GM12878 (cell line): ENCODE measurements at regions not wholly inside any gene's neighbourhood (a gene's known extent, or its start where the extent isn't known, plus 50 kb on each side); places are given as distances from the start of the nearest gene placed in this dataset.

Source experiments
- ATAC-seq: fragments of 200-7000 bp; cut with Tn5 transposase; 3 replicates; pipeline ENCODE4 v1.9.1; 2020; ENCODE audit warnings: mild to moderate bottlenecking, moderate library complexity
- BruUV-seq: library from RNA; stranded (reverse); fragments of 400-500 nt; replicated peaks from 2 replicates; lab custom pipeline; 2021; lab: Mats Ljungman, UMichigan
- CTCF ChIA-PET: fragments of 300-600 bp; sonication (Branson Sonifier 250); formaldehyde crosslinking; extraction: SDS; loops from one replicate; lab custom pipeline; 2021; ENCODE audit warnings: inconsistent platforms; lab: Yijun Ruan, JAX
- POLR2A ChIA-PET: fragments of 350-600 bp; formaldehyde crosslinking; extraction: SDS; loops from one replicate; lab custom pipeline; 2021; ENCODE audit warnings: inconsistent platforms; lab: Charles Lee
- RAD21 ChIA-PET: fragments of 300-600 bp; sonication (Branson Sonifier 250); formaldehyde crosslinking; loops from one replicate; lab custom pipeline; 2023; ENCODE audit warnings: antibody characterized with exemption; ENCODE audit not compliant: unreplicated experiment; lab: Charles Lee
- SMC1A ChIA-PET: fragments of 300-600 bp; sonication (Branson Sonifier 250); formaldehyde crosslinking; loops from one replicate; lab custom pipeline; 2023; ENCODE audit not compliant: unreplicated experiment, uncharacterized antibody; lab: Charles Lee
- DNase-seq: peaks from one replicate; pipeline ENCODE4 v3.0.0-alpha.2; 2011; ENCODE audit warnings: low read depth, low spot score
- FAIRE-seq: peaks from 3 replicates; lab custom pipeline; 2011; peaks lifted over from hg19 to GRCh38; lab: Jason Lieb, UNC
- H2AFZ ChIP-seq: 2 replicates; pipeline ENCODE4 v1.6.0; 2011; ENCODE audit warnings: low read depth, low read length, control low read depth; ENCODE audit not compliant: control insufficient read depth
- H3K27ac ChIP-seq: 2 replicates; pipeline ENCODE4 v1.5.1; 2011; ENCODE audit warnings: control low read depth; ENCODE audit not compliant: control insufficient read depth, insufficient read depth
- H3K27me3 ChIP-seq, 2 experiments: replicated peaks in 1 of 2; 2 replicates each; pipeline versions ENCODE4 v1.6.0 to v1.6.1; 2011; ENCODE audit warnings: low read length in 1 of 2; ENCODE audit not compliant: control insufficient read depth in 2 of 2, insufficient read depth in 2 of 2
- H3K36me3 ChIP-seq, 2 experiments: 2 replicates each; pipeline ENCODE4 v1.5.1; 2011; ENCODE audit warnings: low read length in 1 of 2; ENCODE audit not compliant: control insufficient read depth in 2 of 2, insufficient read depth in 2 of 2
- H3K4me1 ChIP-seq: 2 replicates; pipeline ENCODE4 v1.6.1; 2011; ENCODE audit warnings: mild to moderate bottlenecking, low read length, moderate library complexity, mixed read lengths; ENCODE audit not compliant: control insufficient read depth, insufficient read depth
- H3K4me2 ChIP-seq: 2 replicates; pipeline ENCODE4 v1.6.0; 2011; ENCODE audit warnings: control low read depth; ENCODE audit not compliant: control insufficient read depth, insufficient read depth
- H3K4me3 ChIP-seq: fragments of 200-600 bp; sonication (generic); 2 replicates; pipeline ENCODE4 v1.5.1; 2016
- H3K79me2 ChIP-seq: 2 replicates; pipeline ENCODE4 v1.6.0; 2011; ENCODE audit warnings: low read length; ENCODE audit not compliant: control insufficient read depth, insufficient read depth
- H3K9ac ChIP-seq: 2 replicates; pipeline ENCODE4 v1.8.0; 2011; ENCODE audit warnings: low read length, control low read depth, mixed read lengths; ENCODE audit not compliant: control insufficient read depth, insufficient read depth
- H3K9me3 ChIP-seq: replicated peaks from 3 replicates; pipeline ENCODE4 v1.5.1; 2011; ENCODE audit warnings: mild to moderate bottlenecking, low read length; ENCODE audit not compliant: control insufficient read depth, insufficient read depth
- H4K20me1 ChIP-seq: 2 replicates; pipeline ENCODE4 v1.6.0; 2011; ENCODE audit not compliant: control insufficient read depth, insufficient read depth
- CBFB ChIP-seq: IDR thresholded peaks from 2 replicates; pipeline ENCODE4 v1.6.1; 2016; ENCODE audit warnings: antibody characterized with exemption, low read depth
- CHD1 ChIP-seq: IDR thresholded peaks from 2 replicates; pipeline ENCODE4 v1.6.1; 2012; ENCODE audit warnings: low read depth, low read length, improper control_type of control experiment
- HDAC2 ChIP-seq: fragments of 200-600 bp; sonication (generic); IDR thresholded peaks from 2 replicates; pipeline ENCODE4 v1.6.1; 2017
- IRF5 ChIP-seq: fragments of 450-650 bp; IDR thresholded peaks from 2 replicates; pipeline ENCODE4 v1.6.1; 2017; ENCODE audit warnings: borderline replicate concordance
- KDM1A ChIP-seq: fragments of 200-600 bp; sonication (generic); IDR thresholded peaks from 2 replicates; pipeline ENCODE4 v1.6.1; 2016; ENCODE audit warnings: borderline replicate concordance
- MYB ChIP-seq: fragments of 150-350 bp; IDR thresholded peaks from 2 replicates; pipeline ENCODE4 v1.6.1; 2014; ENCODE audit warnings: mild to moderate bottlenecking, low read depth, low read length, borderline replicate concordance
- NFYA ChIP-seq: IDR thresholded peaks from 2 replicates; pipeline ENCODE4 v1.6.1; 2011; ENCODE audit warnings: low read depth, mild to moderate bottlenecking, low read length, improper control_type of control experiment, borderline replicate concordance
- PML ChIP-seq: IDR thresholded peaks from 2 replicates; pipeline ENCODE4 v1.6.1; 2012; ENCODE audit warnings: low read length, inconsistent platforms
- RAD51 ChIP-seq: fragments of 450-650 bp; IDR thresholded peaks from 2 replicates; pipeline ENCODE4 v1.6.1; 2016; ENCODE audit warnings: moderate library complexity, mild to moderate bottlenecking, inconsistent platforms
- SP1 ChIP-seq: IDR thresholded peaks from one replicate; pipeline ENCODE4 v1.6.1; 2011; ENCODE audit warnings: low read depth, low read length
- STAT3 ChIP-seq: IDR thresholded peaks from 2 replicates; pipeline ENCODE4 v1.6.1; 2011; ENCODE audit warnings: low read depth, low read length, improper control_type of control experiment
- USF1 ChIP-seq: IDR thresholded peaks from 2 replicates; pipeline ENCODE4 v1.6.1; 2011; ENCODE audit warnings: borderline replicate concordance, low read depth, mild to moderate bottlenecking, moderate library complexity, mixed read lengths, low read length; ENCODE audit not compliant: insufficient read depth; ENCODE audit errors: extremely low read length
- WRNIP1 ChIP-seq: IDR thresholded peaks from 2 replicates; pipeline ENCODE4 v1.6.1; 2011; ENCODE audit warnings: low read depth, low read length, improper control_type of control experiment, borderline replicate concordance
- ZNF592 ChIP-seq: fragments of 450-650 bp; IDR thresholded peaks from 2 replicates; pipeline ENCODE4 v1.6.1; 2017; ENCODE audit warnings: mild to moderate bottlenecking, moderate library complexity
- WGBS: methylation state at CpG from one replicate; pipeline ENCODE4 v1.1.6; 2016; ENCODE audit warnings: low lambda C conversion rate; ENCODE audit not compliant: insufficient replicate concordance, insufficient coverage; ENCODE audit errors: missing lambda C conversion rate; 5-methylcytosine and 5-hydroxymethylcytosine counted together
- in situ Hi-C: fragments of 300-500 bp; cut with MboI; formaldehyde crosslinking; loops from 9 replicates; pipeline ENCODE4 v1.14.3; 2018; ENCODE audit warnings: mixed read lengths
- intact Hi-C: fragments of 100-400 bp; cut with micrococcal nuclease; formaldehyde crosslinking; loops from one replicate; pipeline ENCODE4 v1.14.2; 2022; ENCODE audit not compliant: unreplicated experiment
- TF ChIP-seq, protein P1 (sequence below): fragments of 450-650 bp; formaldehyde crosslinking; IDR thresholded peaks from 2 replicates; pipeline ENCODE4 v1.4.0; 2020; ENCODE audit warnings: mild to moderate bottlenecking, moderate library complexity

GRCh38 chr3:95227092-95227491 lies 1164.2 kb downstream of the NSUN3 start:
- no peak for FAIRE-seq

More at GRCh38 chr3:95227092-95227491, 1164.2 kb downstream of the NSUN3 start:
- in situ Hi-C loops (no loop called here), intact Hi-C loops (no loop called here)
- WGBS, result 15% methylated on average over 4 of the region's 4 CpGs
- Histone ChIP-seq H2AFZ (no peak overlapping the region), H3K27me3 (no peaks in the 10 kb centered on the region), H3K9ac (no peak overlapping the region), H3K27ac (no peak overlapping the region), H4K20me1 (no peaks in the 10 kb centered on the region), H3K4me2 (no peak overlapping the region), H3K36me3 (no peaks in the 10 kb centered on the region), H3K4me1 (no peaks in the 10 kb centered on the region), H3K9me3 (no peaks in the 10 kb centered on the region), H3K79me2 (no peaks in the 10 kb centered on the region), H3K4me3 (no peak overlapping the region)
- ChIA-PET SMC1A (no interaction called here), RAD21 (no interaction called here), POLR2A (no interaction called here), CTCF (no interaction called here)
- no peak for DNase-seq
- no TSS peak for BruUV-seq
- TF ChIP-seq, protein P1, sequence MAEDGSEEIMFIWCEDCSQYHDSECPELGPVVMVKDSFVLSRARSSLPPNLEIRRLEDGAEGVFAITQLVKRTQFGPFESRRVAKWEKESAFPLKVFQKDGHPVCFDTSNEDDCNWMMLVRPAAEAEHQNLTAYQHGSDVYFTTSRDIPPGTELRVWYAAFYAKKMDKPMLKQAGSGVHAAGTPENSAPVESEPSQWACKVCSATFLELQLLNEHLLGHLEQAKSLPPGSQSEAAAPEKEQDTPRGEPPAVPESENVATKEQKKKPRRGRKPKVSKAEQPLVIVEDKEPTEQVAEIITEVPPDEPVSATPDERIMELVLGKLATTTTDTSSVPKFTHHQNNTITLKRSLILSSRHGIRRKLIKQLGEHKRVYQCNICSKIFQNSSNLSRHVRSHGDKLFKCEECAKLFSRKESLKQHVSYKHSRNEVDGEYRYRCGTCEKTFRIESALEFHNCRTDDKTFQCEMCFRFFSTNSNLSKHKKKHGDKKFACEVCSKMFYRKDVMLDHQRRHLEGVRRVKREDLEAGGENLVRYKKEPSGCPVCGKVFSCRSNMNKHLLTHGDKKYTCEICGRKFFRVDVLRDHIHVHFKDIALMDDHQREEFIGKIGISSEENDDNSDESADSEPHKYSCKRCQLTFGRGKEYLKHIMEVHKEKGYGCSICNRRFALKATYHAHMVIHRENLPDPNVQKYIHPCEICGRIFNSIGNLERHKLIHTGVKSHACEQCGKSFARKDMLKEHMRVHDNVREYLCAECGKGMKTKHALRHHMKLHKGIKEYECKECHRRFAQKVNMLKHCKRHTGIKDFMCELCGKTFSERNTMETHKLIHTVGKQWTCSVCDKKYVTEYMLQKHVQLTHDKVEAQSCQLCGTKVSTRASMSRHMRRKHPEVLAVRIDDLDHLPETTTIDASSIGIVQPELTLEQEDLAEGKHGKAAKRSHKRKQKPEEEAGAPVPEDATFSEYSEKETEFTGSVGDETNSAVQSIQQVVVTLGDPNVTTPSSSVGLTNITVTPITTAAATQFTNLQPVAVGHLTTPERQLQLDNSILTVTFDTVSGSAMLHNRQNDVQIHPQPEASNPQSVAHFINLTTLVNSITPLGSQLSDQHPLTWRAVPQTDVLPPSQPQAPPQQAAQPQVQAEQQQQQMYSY (CRISPR knock-in tag), result no peak
- no peak for TF ChIP-seq SP1
- no peak for TF ChIP-seq WRNIP1
- TF ChIP-seq MYB, result no peak
- no peak for TF ChIP-seq RAD51
- TF ChIP-seq STAT3, result no peak
- no peak for TF ChIP-seq IRF5
- TF ChIP-seq NFYA, result no peak
- TF ChIP-seq HDAC2, result no peak
- no peak for TF ChIP-seq CHD1
- TF ChIP-seq CBFB, result no peak
- no peak for TF ChIP-seq KDM1A
- no peak for TF ChIP-seq PML
- no peak for TF ChIP-seq USF1
- TF ChIP-seq ZNF592, result no peak
- no peak for ATAC-seq
